ENCODE measurements at regions not wholly inside any gene's neighbourhood (a gene's known extent, or its start where the extent isn't known, plus 50 kb on each side); places are given as distances from the start of the nearest gene placed in this dataset.

- no peak for DNase-seq
- H3K27ac ChIP-seq (ENCODE audit: low read depth, low read length) = no peak overlapping the region
- Mint-ChIP-seq H3K4me3 (no peak overlapping the region), H3K27ac (no peak overlapping the region), H3K27me3 (no peaks in the 10 kb centered on the region), H3K4me1 (no peaks in the 10 kb centered on the region), H3K9me3 (peaks cover 3 to 26% (median 17%) of the 10 kb centered on the region in 5 donors), H3K36me3 (peaks cover 0 to 8% (median 4%) of the 10 kb centered on the region in 3 donors)
- no peaks in the 10 kb centered on the region for H3K9me3 ChIP-seq (ENCODE audit: low read length)
- no peak overlapping the region for H3K4me3 ChIP-seq (ENCODE audit: low read length)
- ChIA-PET POLR2A (no interaction called here), CTCF (no interaction called here)
- H3K36me3 ChIP-seq (ENCODE audit: insufficient read depth, low read length) = no peaks in the 10 kb centered on the region
- no peaks in the 10 kb centered on the region for H3K4me1 ChIP-seq (ENCODE audit: insufficient read depth, low read length)
- no peaks in the 10 kb centered on the region for H3K27me3 ChIP-seq (ENCODE audit: insufficient read depth, low read length, poor library complexity, severe bottlenecking)
Observed at GRCh38 chr17:22410136-22410535, 717.8 kb downstream of the KCNJ18 start.

GRCh38 chr17:22411185-22411784, 719.0 kb downstream of the KCNJ18 start:
- H3K36me3 ChIP-seq (ENCODE audit: insufficient read depth, low read length) = no peaks in the 10 kb centered on the region
- no peak for DNase-seq
- H3K27ac Mint-ChIP-seq = no peak overlapping the region
- H3K9me3 Mint-ChIP-seq = peaks cover 3 to 26% (median 17%) of the 10 kb centered on the region in 5 donors
- H3K27ac ChIP-seq (ENCODE audit: low read depth, low read length) = no peak overlapping the region
- POLR2A ChIA-PET = no interaction called here
- H3K27me3 Mint-ChIP-seq = no peaks in the 10 kb centered on the region
- no peaks in the 10 kb centered on the region for H3K9me3 ChIP-seq (ENCODE audit: low read length)
- no peaks in the 10 kb centered on the region for H3K4me1 Mint-ChIP-seq
- H3K4me3 Mint-ChIP-seq = no peak overlapping the region
- CTCF ChIA-PET = no interaction called here
- no peak overlapping the region for H3K4me3 ChIP-seq (ENCODE audit: low read length)
- H3K4me1 ChIP-seq (ENCODE audit: insufficient read depth, low read length) = no peaks in the 10 kb centered on the region
- peaks cover 0 to 8% (median 4%) of the 10 kb centered on the region in 3 donors for H3K36me3 Mint-ChIP-seq
- H3K27me3 ChIP-seq (ENCODE audit: insufficient read depth, low read length, poor library complexity, severe bottlenecking) = no peaks in the 10 kb centered on the region

- no peaks in the 10 kb centered on the region for H3K4me1 ChIP-seq (ENCODE audit: insufficient read depth, low read length)
- H3K36me3 ChIP-seq (ENCODE audit: insufficient read depth, low read length) = no peaks in the 10 kb centered on the region
- H3K9me3 Mint-ChIP-seq = peaks cover 7 to 34% (median 29%) of the 10 kb centered on the region in 5 donors
- H3K36me3 Mint-ChIP-seq = no peaks in the 10 kb centered on the region
- H3K27me3 Mint-ChIP-seq = peaks cover 0 to 3% of the 10 kb centered on the region in 2 donors
- H3K27me3 ChIP-seq (ENCODE audit: insufficient read depth, low read length, poor library complexity, severe bottlenecking) = no peaks in the 10 kb centered on the region
- no peaks in the 10 kb centered on the region for H3K9me3 ChIP-seq (ENCODE audit: low read length)
- H3K4me1 Mint-ChIP-seq = no peaks in the 10 kb centered on the region
- no peak overlapping the region for H3K27ac Mint-ChIP-seq
- ChIA-PET POLR2A (no interaction called here), CTCF (no interaction called here)
- H3K4me3 Mint-ChIP-seq = no peak overlapping the region
- no peak overlapping the region for H3K27ac ChIP-seq (ENCODE audit: low read depth, low read length)
- DNase-seq = no peak
- H3K4me3 ChIP-seq (ENCODE audit: low read length) = no peak overlapping the region
Observed at GRCh38 chr17:22435231-22435974, 743.1 kb downstream of the KCNJ18 start.

GRCh38 chr17:22441776-22442175, 749.5 kb downstream of the KCNJ18 start:
- no peaks in the 10 kb centered on the region for H3K4me1 Mint-ChIP-seq
- no peaks in the 10 kb centered on the region for H3K27me3 ChIP-seq (ENCODE audit: insufficient read depth, low read length, poor library complexity, severe bottlenecking)
- no peaks in the 10 kb centered on the region for H3K9me3 ChIP-seq (ENCODE audit: low read length)
- peaks cover 7 to 29% (median 13%) of the 10 kb centered on the region in 5 donors for H3K9me3 Mint-ChIP-seq
- no peak overlapping the region for H3K27ac ChIP-seq (ENCODE audit: low read depth, low read length)
- POLR2A ChIA-PET = no interaction called here
- H3K27ac Mint-ChIP-seq = peak overlapping the region in 1 of 8 donors; percentile 54
- no peaks in the 10 kb centered on the region for H3K36me3 ChIP-seq (ENCODE audit: insufficient read depth, low read length)
- no peaks in the 10 kb centered on the region for H3K36me3 Mint-ChIP-seq
- no peaks in the 10 kb centered on the region for H3K4me1 ChIP-seq (ENCODE audit: insufficient read depth, low read length)
- peak overlapping the region in 1 of 7 donors; percentile 37 for H3K4me3 Mint-ChIP-seq
- peaks cover 0 to 6% of the 10 kb centered on the region in 2 donors for H3K27me3 Mint-ChIP-seq
- H3K4me3 ChIP-seq (ENCODE audit: low read length) = no peak overlapping the region
- CTCF ChIA-PET = no interaction called here
- no peak for DNase-seq

GRCh38 chr17:22443061-22443460, 750.7 kb downstream of the KCNJ18 start:
- Mint-ChIP-seq H3K36me3 (no peaks in the 10 kb centered on the region), H3K4me3 (no peak overlapping the region), H3K27ac (no peak overlapping the region), H3K4me1 (no peaks in the 10 kb centered on the region), H3K27me3 (peaks cover 0 to 6% of the 10 kb centered on the region in 2 donors), H3K9me3 (peaks cover 0 to 20% (median 10%) of the 10 kb centered on the region in 5 donors)
- Histone ChIP-seq H3K36me3 (ENCODE audit: insufficient read depth, low read length) (no peaks in the 10 kb centered on the region), H3K9me3 (ENCODE audit: low read length) (no peaks in the 10 kb centered on the region), H3K27me3 (ENCODE audit: insufficient read depth, low read length, poor library complexity, severe bottlenecking) (no peaks in the 10 kb centered on the region), H3K4me3 (ENCODE audit: low read length) (no peak overlapping the region), H3K4me1 (ENCODE audit: insufficient read depth, low read length) (no peaks in the 10 kb centered on the region), H3K27ac (ENCODE audit: low read depth, low read length) (no peak overlapping the region)
- no peak for DNase-seq
- ChIA-PET POLR2A (no interaction called here), CTCF (no interaction called here)

- Mint-ChIP-seq H3K36me3 (no peaks in the 10 kb centered on the region), H3K27me3 (no peaks in the 10 kb centered on the region), H3K4me3 (no peak overlapping the region), H3K4me1 (no peaks in the 10 kb centered on the region), H3K9me3 (peaks cover 8 to 32% (median 18%) of the 10 kb centered on the region in 5 donors), H3K27ac (no peak overlapping the region)
- Histone ChIP-seq H3K9me3 (ENCODE audit: low read length) (no peaks in the 10 kb centered on the region), H3K27ac (ENCODE audit: low read depth, low read length) (no peak overlapping the region), H3K4me1 (ENCODE audit: insufficient read depth, low read length) (no peaks in the 10 kb centered on the region), H3K36me3 (ENCODE audit: insufficient read depth, low read length) (no peaks in the 10 kb centered on the region), H3K4me3 (ENCODE audit: low read length) (no peak overlapping the region), H3K27me3 (ENCODE audit: insufficient read depth, low read length, poor library complexity, severe bottlenecking) (no peaks in the 10 kb centered on the region)
- CTCF ChIA-PET = no interaction called here
- no peak for DNase-seq
- POLR2A ChIA-PET = no interaction called here
Observed at GRCh38 chr17:22453181-22453580, 760.9 kb downstream of the KCNJ18 start.

GRCh38 chr17:22454070-22454999, 762.0 kb downstream of the KCNJ18 start:
- no peak overlapping the region for H3K27ac Mint-ChIP-seq
- no peak overlapping the region for H3K4me3 Mint-ChIP-seq
- DNase-seq = no peak
- no peaks in the 10 kb centered on the region for H3K9me3 ChIP-seq (ENCODE audit: low read length)
- H3K27me3 Mint-ChIP-seq = no peaks in the 10 kb centered on the region
- no peaks in the 10 kb centered on the region for H3K4me1 Mint-ChIP-seq
- ChIA-PET CTCF (no interaction called here), POLR2A (no interaction called here)
- H3K36me3 ChIP-seq (ENCODE audit: insufficient read depth, low read length) = no peaks in the 10 kb centered on the region
- H3K27ac ChIP-seq (ENCODE audit: low read depth, low read length) = no peak overlapping the region
- no peaks in the 10 kb centered on the region for H3K36me3 Mint-ChIP-seq
- H3K9me3 Mint-ChIP-seq = peaks cover 9 to 34% (median 18%) of the 10 kb centered on the region in 5 donors
- no peak overlapping the region for H3K4me3 ChIP-seq (ENCODE audit: low read length)
- no peaks in the 10 kb centered on the region for H3K4me1 ChIP-seq (ENCODE audit: insufficient read depth, low read length)
- no peaks in the 10 kb centered on the region for H3K27me3 ChIP-seq (ENCODE audit: insufficient read depth, low read length, poor library complexity, severe bottlenecking)

Measured in CD8-positive, alpha-beta memory T cell (primary cell).